DMS 273 (cell line): ENCODE measurements at regions not wholly inside any gene's neighbourhood (a gene's known extent, or its start where the extent isn't known, plus 50 kb on each side); places are given as distances from the start of the nearest gene placed in this dataset.
A peak's percentile ranks its signal among the peaks of the same experiment; 100 is the strongest.
"Not testable (repeated sequence)": the region's sequence is repeated elsewhere in the genome, so short reads cannot be mapped to it uniquely, and the experiment has no call there.

Source experiments
- DNase-seq: peaks from one replicate; lab custom pipeline; 2025; ENCODE audit not compliant: unreplicated experiment; lab: John Stamatoyannopoulos, UW

GRCh38 chr18:70705831-70706416 lies 417.1 kb downstream of the SOCS6 start:
- no peak for DNase-seq

DNA sequence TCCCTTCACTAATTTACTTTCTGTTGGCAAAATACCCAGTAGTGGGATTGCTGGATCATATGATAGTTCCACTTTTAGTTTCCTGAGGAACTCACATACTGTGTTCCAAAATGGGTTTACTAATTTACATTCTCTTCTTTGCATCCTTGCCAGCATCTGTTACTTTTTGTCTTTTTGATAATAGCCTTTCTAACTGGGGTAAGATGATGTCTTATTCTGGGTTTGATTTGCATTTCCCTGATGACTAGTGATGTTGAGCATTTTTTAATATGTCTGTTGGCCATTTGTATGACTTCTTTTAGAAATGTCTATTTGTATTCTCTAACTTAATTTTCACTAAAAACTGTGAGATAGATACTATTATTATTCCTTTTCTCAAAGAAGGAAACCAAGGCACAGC lies 411.7 kb downstream of the SOCS6 start:
- no peak for DNase-seq

GRCh38 chr18:70698574-70698973 lies 409.7 kb downstream of the SOCS6 start:
- no peak for DNase-seq

DNA sequence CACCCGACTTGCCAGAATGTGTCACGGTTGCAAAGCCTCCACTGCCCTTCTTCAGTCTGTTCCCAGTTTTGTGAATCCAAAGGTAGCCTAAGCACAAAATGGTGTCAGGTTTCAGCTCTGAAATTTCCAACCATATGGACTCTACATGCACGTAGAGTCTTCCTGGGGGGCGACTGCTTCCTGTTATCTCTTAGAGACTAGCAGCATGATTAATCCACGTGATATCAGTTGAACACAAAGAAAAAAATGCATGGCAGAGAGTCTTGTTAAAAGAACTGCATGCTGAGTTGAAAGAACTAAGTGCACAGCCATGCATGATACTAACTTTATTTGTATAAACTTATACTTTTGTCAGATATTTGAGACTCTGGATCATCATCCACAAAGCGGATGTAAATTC lies 404.4 kb downstream of the SOCS6 start:
- peak; percentile 65 for DNase-seq

DNA sequence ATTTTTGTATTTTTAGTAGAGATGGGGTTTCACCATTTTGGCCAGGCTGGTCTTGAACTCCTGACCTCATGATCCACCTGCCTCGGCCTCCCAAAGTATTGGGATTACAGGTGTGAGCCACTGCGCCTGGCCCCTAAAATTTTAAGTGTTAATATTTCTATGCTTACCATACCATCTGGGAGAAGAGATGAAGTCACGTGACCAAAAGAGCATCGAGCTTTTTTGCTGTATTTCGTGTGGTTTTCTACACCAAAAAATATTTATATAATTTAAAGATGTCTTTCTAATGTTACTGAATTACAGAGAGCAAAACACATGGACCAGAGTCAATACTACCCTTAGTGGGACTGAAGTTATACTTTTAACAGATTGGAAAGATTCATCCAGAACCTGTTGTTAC lies 400.9 kb downstream of the SOCS6 start:
- DNase-seq = not testable (repeated sequence)

DNA sequence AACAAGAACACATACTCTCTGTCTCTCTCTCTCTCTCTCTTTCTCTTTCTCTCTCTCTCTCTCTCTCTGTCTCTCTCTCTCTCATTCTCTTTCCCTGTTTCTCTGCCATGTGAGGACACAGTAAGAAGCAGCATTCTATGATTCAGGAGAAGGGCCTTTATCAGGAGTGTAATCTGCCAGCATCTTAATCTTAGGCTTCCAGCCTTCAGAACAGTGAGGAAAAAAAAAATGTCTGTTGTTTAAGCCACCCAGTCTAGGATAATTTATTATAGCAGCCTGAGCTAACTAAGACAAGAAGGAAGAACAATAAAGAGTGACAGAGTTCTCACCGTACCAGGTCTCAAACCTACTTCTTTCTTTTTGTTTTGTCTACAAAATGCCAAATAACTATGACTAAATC lies 399.4 kb downstream of the SOCS6 start:
- no peak for DNase-seq

GRCh38 chr18:70684821-70685220 lies 396.0 kb downstream of the SOCS6 start:
- DNase-seq = no peak

GRCh38 chr18:70683263-70683662 lies 394.4 kb downstream of the SOCS6 start:
- DNase-seq = no peak

- DNase-seq = no peak
These were observed 386.1 kb downstream of the SOCS6 start for GRCh38 chr18:70674896-70675295.

GRCh38 chr18:70673831-70674230 lies 385.0 kb downstream of the SOCS6 start:
- DNase-seq = no peak

DNA sequence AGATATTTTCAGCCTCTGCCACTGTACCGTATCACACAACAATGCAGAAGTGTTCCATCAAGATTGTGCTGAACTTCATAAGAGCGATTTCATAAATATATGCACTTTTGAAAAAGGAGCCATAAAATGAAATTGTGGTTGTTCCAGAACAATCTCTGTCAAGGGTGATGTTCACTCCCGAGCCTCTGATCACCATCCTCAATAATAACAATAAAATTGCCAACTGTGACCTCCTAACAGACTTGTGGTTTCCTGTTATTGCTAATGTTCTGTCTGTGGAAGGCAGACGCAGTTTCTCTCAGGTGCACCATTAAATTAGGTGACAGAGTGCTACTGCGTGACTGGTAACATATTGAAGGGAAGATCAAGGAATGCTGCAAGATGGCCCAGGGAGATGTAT lies 383.7 kb downstream of the SOCS6 start:
- DNase-seq = no peak

DNA sequence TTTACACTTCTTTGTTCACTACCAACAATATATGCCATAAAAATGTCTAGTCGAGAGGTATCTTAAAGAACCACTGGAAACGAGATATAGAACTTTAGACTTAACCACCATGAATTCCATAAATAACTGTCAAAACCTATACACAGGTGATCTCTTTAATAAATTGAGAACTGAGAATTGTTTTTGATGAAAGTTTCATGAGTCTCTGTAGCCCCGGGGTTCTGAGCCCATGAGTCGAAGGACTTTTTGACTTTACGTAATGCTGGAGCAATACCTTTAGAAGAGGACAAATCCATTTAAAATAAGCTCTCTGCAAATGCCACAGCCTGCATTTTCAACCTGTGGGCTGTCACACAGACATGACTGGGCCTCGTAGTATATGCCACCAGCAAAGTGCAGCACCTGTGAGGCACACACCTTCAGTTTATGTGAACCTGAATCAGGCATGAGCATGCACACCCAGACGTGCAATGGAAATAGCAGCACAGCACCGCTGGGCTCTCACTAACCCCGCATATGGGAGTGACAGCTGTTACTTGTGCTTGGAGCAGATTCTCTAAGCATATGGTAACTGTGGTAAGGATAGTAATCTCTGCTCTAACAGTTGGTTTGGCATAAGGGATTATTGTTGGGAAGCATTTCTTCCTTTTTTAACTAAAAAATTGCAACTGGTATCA lies 383.2 kb downstream of the SOCS6 start:
- peak; percentile 79 for DNase-seq

DNA sequence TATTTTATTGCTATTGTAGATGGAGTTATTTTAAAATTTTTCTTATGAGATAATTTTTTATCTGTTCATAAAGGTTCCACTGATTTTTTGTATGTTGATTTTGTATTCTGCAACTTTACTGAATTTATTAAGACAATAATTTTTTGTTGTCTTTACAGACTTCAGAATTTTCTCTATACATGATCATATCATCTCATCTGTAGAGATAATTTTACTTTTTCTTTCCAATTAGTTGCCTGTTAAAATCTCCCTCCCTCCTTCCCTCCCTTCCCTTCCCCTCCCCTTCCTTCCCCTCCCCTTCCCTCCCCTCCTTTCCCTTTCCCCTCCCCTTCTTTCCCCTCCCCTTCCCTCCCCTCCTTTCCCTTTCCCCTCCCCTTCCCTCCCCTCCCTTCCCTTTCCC lies 378.1 kb downstream of the SOCS6 start:
- DNase-seq = no peak

- DNase-seq = no peak
These were observed 374.3 kb downstream of the SOCS6 start for GRCh38 chr18:70663141-70663540.

DNA sequence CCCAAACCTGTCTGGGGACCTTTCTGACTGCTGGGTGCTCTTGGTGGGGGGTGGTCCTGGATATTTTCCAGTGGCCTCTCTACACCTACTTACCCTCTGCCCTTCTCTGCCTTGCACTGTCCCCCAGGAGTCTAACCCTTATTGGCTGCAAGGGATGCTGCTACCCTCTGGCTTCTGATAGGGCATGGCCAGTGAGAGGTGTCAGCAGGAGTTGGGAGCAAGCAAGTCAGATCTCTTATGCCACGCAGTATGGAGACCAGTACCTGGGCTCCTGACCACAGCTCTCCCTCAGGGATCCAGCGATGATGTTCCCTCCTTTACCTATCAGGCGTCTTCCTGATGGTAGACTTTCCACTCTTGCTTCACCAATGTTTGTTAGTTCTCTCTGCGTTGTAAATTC lies 373.7 kb downstream of the SOCS6 start:
- no peak for DNase-seq

GRCh38 chr18:70659036-70659925 lies 370.4 kb downstream of the SOCS6 start:
- DNase-seq = no peak

DNA sequence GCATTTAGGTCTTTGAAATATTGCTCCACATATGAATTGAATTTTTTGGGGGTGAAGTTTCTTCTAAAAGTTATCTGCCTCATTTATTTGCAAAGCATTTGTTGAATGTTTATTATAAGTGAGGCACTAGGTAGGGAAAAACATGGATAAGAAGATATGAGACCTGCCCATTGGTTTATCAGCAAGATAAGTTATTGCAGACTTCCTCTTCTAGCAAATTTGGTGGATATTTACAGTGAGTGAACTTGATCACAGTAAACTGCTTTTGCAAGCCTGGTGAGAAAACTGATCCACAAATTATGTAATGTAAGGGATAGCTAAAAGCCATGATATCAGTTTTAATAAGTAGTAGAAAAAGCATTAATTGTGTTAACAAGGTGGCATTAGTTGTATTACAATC lies 364.8 kb downstream of the SOCS6 start:
- no peak for DNase-seq

- DNase-seq = no peak
These were observed 362.0 kb downstream of the SOCS6 start for GRCh38 chr18:70650878-70651277.

- no peak for DNase-seq
These were observed 360.8 kb downstream of the SOCS6 start for GRCh38 chr18:70649683-70650082.

- DNase-seq = no peak
These were observed 357.1 kb downstream of the SOCS6 start for GRCh38 chr18:70645971-70646370.

DNA sequence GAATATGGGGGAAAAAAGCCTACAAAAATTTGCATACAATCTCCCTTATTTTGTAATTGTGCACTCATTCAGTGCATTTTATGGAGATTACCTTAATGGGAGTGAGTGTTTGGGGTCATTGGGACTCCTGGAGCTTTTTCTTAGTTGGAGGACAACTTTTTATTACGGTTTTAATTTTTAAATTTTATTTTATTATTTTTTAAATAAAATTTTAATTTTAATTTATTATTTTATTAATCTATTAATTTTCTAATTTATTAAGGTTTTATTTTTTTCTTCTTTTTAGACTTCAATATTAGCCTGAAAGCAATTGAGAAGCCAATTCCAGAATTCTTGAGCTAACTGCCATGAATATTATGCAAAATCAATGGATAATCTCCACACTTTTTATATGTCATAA lies 355.0 kb downstream of the SOCS6 start:
- no peak for DNase-seq

DNA sequence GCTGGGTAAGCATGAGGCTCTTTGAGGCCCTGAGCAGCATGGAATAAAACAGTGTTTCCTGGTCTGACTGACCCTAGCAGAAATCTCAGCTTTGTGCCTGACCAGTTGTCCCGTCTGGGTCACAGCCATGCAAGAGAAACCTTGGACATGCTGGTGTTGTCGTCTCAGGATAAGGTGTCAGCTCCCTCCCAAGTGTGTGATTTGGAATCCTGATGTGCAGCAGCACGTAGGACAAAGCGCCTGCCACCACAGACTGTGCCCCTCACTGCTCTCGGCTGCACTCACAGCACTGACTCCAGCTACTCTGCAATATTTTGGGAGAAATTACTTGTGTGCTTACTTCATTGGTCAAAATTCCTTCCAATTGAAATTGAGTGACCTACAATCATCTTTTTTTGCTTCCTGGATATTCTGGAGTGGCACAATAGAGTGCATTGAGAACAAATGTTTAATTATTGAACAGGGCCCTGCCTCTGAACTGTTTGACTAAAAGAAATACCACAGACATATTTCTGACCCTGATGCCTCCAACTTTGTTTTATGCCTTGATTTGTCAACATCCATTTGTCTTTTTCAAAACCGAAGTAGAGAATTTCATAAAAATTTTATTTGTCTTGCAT lies 352.4 kb downstream of the SOCS6 start:
- no peak for DNase-seq
